ENCODE measurements at regions not wholly inside any gene's neighbourhood (a gene's known extent, or its start where the extent isn't known, plus 50 kb on each side); places are given as distances from the start of the nearest gene placed in this dataset.
"Not testable (repeated sequence)": the region's sequence is repeated elsewhere in the genome, so short reads cannot be mapped to it uniquely, and the experiment has no call there.

DNA sequence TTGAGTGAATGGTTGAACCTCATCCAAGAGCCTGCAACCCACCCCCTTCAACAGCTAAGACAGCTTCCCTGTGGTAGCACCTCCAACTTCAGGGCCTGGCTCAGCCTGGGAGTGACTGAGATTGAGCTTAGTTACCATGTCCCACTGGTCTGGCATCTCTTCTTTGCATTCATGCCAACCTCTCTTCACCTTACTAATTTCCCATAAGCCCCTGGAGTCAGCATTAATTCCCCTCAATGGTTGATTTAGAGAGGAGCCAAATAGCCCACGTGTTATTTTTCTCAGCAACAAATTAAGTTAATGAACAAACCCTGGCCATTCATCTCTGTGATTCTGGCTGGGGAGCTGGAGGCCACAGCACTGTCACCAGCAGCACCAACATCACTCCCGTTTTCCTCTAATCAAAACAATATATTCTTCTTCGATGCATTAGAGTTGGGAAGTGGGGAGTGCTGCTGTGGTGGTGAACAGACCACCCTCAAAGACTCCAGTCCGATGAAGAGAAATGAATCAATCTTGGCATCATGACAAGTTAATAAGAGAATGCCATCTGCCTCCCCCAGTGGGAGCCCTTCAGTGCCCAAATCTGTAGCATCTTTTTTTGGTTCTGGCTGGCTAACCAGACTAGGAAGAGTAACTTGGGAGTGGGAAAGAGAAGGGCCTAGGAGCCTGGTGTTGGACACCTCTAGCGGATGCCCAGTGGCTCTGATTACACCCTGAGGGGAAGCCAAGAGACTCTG lies 83.2 kb upstream of the ADRA1D start:
- DNase-seq: no peak

DNA sequence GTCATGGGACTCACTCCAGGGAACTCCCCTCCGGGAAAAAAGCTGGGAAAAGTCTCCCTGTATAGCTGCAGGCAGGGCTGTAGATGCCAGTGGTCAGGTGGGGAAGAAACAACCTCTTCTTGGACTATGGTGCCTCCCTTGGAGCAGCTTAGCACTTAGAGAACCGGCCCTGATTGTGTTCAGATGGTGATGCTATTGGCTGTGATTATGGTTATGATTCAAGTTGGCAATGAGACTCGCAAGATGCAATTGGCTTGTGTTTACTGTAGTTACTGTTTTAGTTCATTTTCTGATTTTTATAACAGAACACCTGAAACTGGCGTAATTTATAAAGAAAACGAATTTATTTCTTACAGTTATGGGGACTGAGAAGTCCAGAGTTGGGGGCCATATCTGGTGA lies 80.9 kb upstream of the ADRA1D start:
- no peak for DNase-seq

DNA sequence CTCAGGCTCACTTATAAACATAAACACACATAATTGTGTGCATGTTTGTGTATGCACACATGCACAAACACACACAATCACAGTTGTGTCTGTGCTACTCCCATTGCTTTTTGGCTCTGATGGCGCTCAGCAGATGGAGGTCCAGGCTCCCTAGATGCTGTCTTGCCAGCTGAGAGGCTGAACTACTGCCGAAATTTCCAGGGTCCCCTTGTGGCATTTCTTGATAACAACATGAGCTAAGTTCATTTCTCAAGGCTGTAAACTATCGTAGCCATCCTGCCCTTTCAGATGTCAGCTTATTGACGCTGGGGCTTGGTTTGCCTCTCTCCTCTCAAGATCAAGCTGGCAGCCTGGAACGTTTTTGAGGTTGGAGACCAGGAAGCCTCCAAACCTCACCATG lies 80.1 kb upstream of the ADRA1D start:
- DNase-seq: no peak

DNA sequence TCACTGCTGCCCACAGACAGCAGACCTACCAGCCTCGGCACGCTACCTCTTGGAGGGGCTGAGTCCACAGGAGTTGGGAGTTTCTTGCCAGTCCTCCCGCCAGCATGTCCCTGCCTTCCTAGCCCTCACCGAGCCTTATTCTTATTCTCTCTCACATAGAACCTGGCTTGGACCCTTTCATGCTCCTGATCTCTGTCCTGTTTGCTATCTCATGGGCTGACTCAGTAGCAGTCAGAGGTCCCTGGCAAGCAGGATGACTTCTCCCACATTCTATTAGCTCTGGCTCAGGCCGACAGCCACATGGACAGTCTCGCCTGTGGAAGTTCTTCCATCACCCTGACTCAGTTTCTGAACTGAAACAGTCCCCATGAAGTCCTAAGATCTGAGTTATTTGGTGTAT lies 79.5 kb upstream of the ADRA1D start:
- no peak for DNase-seq

DNA sequence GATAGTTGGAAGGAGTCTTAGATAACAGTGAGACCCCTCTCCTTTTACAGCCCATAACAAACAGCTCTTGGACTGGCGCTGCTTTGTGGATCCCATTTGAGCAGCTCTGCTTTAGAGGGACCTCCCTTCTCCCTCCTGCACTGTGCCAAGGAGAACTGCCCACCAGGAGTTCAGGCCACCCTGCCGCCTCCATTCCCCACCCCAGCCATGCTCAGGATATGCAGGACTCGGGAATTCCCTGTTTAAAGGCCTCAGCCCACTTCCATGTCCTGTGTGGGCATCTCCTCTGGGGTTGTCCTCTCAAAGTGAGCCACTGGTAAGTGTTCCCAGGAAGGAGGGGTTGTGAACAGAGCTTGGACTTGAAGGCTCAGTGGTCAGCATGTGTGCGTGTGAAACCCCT lies 78.9 kb upstream of the ADRA1D start:
- DNase-seq: no peak

DNA sequence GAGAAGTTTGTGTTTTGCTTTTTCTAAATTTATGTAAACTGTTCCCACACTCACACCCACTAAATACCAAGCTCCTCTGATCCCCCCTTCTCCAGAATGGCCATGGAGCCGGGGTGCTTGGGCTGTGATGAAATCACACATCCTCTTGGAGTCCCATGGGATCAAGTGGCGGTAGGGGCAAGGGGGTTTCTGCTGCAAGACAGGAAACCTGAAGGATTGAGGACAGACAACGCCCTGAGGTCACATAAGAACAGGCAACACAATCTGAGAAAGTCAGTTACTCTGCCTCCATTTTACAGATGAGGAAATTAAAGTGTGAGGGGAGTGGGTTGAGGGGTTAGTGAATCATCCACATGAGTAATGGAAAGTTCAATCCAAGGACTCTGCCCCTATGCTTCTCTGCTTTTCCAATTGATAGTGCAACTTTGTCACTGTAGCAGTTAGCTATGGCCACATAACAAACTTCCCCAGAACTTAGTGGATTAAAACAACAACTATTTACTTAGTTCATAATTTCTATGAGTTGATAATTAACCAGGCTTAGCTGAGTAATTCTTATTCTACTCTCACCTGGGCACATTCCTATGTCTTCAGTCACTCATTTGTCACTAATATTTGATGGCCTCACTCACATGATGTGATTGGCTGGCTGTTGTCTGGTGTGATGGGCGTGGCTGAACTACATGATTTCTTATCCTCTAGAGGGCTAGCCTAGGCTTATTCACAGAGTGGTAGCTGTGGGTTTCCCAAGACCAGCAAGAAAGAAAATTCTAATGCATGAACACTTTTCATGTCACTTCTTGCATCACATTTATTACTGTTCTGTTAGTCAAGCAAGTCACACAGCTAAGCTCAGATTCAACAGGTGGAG lies 77.3 kb upstream of the ADRA1D start:
- no peak for DNase-seq

DNA sequence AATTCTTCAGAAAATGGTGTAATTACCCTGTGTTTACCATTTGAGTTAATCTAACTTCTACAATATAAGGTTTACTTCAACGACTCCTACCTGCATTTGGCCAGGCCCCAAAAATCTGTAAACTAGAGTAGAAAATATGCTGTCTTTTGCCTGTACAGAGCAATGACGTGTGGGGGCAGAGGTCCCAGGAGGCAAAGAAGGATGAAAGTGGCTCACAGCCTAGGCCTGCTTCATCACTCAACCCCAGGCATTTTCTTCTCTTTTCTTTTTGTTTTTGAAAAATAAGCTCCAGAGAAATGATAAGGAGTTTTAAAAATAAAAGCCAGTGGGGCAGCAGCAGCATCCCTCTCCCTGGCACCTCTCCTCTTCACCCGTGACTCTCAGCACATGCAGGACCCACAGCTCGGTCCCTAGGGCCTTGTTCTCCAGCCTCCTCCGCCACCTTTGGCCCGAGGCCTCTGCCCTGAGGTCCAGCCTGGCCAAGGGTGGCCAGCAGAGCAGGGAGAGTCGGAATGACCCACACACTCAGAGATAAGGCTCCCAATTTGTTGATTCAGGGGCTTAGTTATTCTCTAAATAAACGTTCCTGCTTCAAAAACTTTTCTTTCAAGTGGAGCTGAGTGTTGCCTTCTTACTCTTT lies 76.6 kb upstream of the ADRA1D start:
- DNase-seq: no peak

DNA sequence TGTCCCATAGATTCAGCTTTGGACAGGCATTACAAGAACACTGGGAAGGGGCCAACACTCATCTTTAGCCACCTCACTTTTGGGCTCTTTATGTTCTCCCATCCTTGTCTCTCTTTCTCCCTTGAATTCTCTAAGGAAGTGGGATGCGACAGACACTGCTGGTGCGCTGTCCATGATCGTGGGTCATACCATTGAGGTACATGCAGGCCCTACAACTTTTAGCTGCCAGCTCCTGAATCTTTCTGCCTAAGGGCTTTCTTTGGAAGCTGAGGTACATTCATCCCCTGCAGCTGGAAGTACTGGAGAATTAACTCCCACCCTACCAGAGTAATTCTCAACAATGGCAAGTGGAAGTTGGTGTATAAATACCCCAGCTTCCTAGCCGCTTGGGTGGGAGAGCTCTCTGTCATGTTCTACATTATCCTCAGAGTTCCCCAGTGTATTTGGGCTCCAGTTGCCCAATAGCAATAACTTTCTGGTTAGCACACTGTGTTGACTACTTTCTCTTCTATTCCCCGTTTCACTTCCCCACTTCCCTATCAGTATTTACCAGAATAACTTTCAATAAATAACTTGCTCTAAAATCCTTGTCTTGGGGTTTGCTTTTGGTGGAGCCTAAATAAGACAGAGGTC lies 75.6 kb upstream of the ADRA1D start:
- no peak for DNase-seq

DNA sequence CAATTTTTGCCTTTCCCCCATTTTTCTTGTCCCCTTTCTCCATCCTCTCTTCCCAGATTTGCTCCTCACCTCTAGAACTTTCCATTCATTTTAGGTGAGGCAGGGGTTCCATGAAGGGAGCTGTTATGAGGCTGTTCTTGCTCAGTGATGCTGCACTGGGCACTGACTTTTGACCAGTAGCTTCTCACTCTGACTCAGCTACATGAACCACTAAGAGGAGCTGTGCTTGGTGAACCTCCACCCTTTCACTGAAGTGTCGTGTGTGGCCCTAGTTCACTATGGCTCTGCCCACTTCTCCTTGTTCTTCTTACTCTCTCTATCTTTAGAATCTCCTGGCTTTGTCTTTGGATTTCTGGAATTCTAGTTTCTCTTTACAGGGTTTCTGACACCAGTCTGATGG lies 73.4 kb upstream of the ADRA1D start:
- DNase-seq: no peak

DNA sequence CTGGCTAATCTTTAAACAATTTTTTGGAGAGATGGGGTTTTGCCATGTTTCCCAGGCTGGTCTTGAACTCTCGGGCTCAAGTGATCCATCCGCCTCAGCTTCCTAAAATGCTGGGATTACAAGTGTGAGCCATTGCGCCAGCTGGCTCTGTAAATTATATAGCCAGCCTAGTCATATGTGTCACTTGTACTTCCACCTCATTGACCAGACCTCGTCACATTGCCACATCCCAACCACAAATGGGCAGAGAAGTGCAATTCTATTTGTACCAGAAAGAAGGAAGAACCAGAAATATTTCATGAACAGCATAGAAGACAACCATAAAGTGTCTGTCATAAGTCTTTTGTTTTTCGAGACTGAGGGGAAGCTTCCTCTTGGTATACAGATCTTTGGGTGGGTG lies 71.2 kb upstream of the ADRA1D start:
- DNase-seq: no peak

DNA sequence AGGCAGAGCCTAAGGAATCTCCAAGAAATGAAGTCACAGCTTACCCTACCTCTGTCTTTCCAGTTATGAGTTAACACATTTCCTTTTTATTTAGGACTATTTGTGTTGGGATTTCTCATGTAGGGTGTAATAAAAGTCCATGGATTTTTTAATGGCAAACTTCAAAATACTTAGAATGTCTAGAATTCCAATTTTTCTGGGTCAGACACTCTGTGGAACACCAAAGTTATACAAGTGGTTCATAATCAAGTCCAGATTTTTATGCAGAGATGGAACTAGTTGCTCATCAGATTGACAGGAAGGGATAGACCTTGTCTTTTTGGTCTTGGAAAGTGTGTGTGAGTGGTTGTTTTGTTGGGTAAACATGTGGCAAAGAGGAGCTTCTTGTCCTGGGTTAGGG lies 69.8 kb upstream of the ADRA1D start:
- no peak for DNase-seq

DNA sequence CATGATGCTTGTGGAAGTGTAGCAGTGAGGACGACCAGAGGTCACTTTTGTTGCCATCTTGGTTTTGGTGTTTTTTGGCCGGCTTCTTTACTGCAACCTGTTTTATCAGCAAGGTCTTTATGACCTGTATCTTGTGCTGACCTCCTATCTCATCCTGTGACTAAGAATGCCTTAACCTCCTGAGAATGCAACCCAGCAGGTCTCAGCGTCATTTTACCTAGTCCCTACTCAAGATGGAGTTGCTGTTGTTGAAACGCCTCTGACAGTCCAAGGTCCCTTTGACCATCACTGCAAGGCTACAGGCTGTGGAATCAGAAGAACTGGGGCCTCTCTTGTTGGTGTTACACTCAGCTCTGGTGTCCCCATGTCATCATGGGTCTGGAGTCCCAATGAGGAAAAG lies 61.5 kb upstream of the ADRA1D start:
- DNase-seq: not testable (repeated sequence)

DNA sequence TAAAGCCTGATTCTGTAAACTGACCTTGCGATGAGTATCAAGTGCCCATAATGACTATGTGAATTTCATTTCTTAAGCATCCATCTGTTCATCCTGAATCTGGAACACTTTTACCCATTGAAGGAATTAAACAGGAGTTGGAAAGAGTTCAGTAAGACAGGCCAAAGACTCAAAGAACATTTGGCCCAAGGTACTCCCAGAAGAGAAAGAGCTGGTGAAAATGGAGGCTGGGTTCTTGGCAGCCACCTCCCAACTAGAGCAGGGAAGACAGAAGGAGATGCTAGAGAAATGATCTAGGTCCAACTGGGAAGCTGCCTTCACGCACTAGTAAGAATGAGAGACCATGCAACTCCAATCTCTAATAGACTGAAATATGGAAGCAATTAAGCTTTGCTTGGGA lies 57.1 kb upstream of the ADRA1D start:
- no peak for DNase-seq

DNA sequence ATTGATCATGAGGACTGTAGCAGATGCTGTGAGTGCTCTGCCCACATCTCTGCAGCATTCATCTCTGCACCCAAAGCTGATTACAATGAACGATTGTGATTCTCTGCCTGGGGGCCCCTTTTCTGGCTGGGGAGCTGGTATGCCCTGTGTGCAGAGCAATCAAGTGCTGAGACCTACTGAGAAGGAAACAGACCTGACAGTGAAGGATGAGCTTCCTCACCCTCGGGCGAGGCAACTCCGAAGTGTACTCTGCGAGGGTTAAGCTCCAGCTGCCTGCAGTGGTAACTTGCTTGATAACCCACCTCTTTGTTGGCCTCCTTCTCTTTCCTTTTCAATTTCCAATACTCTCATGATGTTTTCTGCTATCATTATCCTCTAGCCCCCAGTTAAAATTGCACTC lies 56.0 kb upstream of the ADRA1D start:
- no peak for DNase-seq

DNA sequence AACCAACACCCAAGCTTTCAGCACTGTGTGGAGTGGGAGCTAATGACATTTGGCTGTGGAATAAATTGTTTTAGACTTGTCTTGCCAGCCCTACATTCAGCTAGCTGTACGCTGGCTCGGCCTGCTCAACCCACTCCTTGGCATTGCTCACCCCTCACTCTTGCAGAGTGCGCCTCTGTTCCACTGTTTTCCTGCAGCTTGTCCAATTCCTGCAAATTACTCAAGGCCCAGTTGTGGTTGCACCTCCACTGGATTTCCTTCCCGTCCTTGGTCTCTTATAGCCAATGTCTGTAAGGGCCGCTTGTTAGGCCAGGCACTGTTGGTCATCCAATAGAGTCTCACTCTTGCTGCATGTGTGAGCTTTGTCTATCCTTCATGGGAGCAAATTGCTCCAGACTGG lies 55.5 kb upstream of the ADRA1D start:
- no peak for DNase-seq

DNA sequence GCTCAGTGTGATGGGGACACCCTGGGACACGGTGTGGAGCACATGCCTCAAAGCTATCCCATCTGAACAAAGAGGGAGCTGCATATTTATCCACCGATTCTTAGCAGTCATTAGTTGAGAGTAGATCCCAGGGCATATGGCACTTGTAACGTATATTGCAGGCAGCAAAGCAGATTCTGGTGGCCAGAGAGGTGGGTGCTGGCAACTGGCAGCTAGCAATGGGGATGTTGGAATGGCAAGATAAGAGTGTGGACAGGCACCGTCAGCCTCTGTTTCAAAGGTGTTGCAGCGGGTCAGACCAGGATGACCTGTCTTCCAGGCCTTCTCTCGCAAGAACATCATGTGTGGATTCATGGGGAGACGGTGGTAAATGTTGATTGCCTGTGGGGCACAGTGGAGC lies 54.0 kb upstream of the ADRA1D start:
- DNase-seq: no peak

DNA sequence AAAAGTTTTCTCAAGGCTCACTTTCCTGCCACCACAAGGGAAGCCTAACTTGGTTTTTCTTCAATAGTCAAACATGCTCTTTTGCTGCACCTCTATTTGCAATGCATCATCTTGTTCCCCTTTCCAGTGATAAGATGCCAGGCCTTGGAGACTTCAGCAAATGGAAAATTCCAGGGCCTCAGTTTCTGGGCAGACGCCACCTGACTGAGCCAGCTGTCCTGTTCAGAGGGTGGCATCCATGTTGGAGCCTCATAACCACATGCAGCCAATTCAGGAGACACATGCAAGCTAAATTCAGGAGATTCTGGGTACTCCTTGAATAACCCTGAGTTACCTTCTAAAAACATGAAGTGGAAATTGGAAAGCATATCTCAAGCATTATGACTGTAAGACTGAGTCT lies 51.8 kb upstream of the ADRA1D start:
- DNase-seq: no peak

DNA sequence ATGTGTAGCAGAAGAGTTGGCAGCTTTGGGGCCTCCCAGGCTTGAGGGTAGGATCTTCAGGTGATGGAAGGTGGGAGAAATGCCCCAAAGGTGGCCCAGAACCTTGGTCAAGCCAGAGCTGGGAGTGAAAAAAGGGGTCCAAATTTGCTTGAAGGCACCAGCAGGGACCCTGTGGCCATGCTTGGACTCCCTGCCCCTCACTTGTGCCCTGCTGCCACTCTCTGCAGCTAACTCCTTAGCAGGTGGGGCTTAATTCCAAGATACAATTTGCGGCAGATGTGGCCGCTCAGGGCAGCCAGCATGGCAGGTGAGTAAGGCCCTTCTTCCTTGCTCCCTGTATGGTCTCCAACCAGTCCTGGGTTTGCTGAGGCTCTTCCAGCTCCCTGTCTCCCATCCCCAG lies 51.3 kb upstream of the ADRA1D start:
- DNase-seq: no peak

DNA sequence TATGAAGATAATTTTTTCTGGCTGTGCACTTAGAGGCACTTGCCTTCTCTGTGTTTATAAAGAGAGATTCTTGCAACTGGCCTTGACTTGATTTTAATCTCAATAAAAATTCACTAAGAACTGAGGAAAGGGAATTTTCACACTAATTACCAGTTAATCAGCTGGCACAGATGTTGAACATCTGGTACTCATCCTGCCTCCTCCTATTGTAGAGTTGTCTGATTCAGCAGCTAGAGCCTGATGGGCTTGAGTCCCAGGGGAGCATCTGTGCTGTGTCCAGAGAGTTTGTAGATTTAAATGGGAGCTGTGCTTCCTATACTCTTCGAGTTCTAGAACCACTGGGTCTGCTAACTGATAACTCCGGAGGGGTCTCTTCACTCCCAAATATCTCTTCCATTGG lies 50.7 kb upstream of the ADRA1D start:
- DNase-seq: no peak

DNA sequence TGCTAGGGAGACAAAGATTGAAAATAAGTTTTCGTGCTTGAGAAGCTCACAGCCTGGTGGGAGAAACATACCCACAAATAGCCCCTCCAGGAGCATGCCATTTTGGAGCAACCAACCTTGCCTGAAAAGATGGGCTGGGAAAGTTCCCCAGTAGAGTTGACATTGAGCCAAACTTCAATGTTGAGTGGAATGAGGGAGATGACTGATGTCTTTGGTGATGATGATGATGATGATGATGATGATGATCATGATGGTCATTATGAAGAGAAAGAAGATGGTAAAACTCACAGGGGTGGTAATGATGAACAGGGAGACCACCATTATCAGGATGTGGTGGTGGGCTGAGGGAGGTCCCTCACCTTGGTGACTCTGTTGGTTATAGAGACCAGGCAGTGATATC lies 50.1 kb upstream of the ADRA1D start:
- no peak for DNase-seq

Measured in NCI-H1092 (cell line).